ENCODE measurements at regions not wholly inside any gene's neighbourhood (a gene's known extent, or its start where the extent isn't known, plus 50 kb on each side); places are given as distances from the start of the nearest gene placed in this dataset.

- Histone ChIP-seq H3K9me3 (no peaks in the 10 kb centered on the region), H3K36me3 (no peaks in the 10 kb centered on the region), H3K27me3 (no peaks in the 10 kb centered on the region), H3K4me1 (no peaks in the 10 kb centered on the region), H3K27ac (no peak overlapping the region), H3K4me3 (no peak overlapping the region)
- intact Hi-C loops (cut with DNase I) = no loop called here
- 20 to 28% methylated on average over 3 of the region's 3 CpGs for WGBS, 2 donors
- DNase-seq (no peak), ATAC-seq (peak in 3 of 4 donors; percentile 44 to 66 (median 49)), FAIRE-seq (no peak)
- no peak for TF ChIP-seq CTCF (IDR thresholded peaks at IDR 0.05)
Observed at GRCh38 chr10:113491967-113492565, 60.8 kb upstream of the HABP2 start.

DNA sequence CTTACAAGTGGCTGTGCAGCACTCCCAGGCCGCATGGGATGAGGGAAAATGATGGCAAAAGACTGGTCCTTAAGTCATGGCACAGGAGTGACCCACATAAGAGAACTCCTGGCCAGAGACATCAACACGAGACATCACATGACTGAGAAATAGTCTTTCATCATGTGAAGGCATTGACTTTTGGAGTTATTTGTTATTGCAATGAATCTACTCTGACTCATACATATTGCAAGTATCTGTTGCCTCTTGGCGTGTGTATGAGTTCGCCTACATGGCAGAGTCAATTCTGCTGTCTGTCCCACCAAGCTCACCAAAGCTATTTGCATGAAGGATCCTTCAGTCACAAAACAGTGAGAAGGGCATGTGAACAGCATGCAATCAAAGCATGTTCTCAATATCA is 59.7 kb upstream of the HABP2 start:
- Histone ChIP-seq H3K9me3 (no peaks in the 10 kb centered on the region), H3K27me3 (no peaks in the 10 kb centered on the region), H3K27ac (no peak overlapping the region), H3K36me3 (no peaks in the 10 kb centered on the region), H3K4me3 (no peak overlapping the region), H3K4me1 (no peaks in the 10 kb centered on the region)
- FAIRE-seq (no peak), DNase-seq (no peak), ATAC-seq (peak in 1 of 4 donors; percentile 40)
- intact Hi-C loops (cut with DNase I) = no loop called here
- WGBS, 2 donors = 96 to 97% methylated on average over 4 of the region's 4 CpGs
- TF ChIP-seq CTCF (IDR thresholded peaks at IDR 0.05) = no peak

GRCh38 chr10:113493882-113494301 is 59.0 kb upstream of the HABP2 start:
- TF ChIP-seq CTCF (IDR thresholded peaks at IDR 0.05) = no peak
- intact Hi-C loops (cut with DNase I) = no loop called here
- Histone ChIP-seq H3K36me3 (no peaks in the 10 kb centered on the region), H3K27me3 (no peaks in the 10 kb centered on the region), H3K4me3 (no peak overlapping the region), H3K9me3 (no peaks in the 10 kb centered on the region), H3K27ac (no peak overlapping the region), H3K4me1 (no peaks in the 10 kb centered on the region)
- DNase-seq (no peak), FAIRE-seq (no peak), ATAC-seq (no peak)
- 78 to 84% methylated on average over 5 of the region's 5 CpGs for WGBS, 2 donors

- intact Hi-C loops (cut with DNase I) = no loop called here
- ATAC-seq = no peak
- Histone ChIP-seq H3K36me3 (no peaks in the 10 kb centered on the region), H3K9me3 (no peaks in the 10 kb centered on the region), H3K4me1 (no peaks in the 10 kb centered on the region), H3K27me3 (no peaks in the 10 kb centered on the region), H3K27ac (no peak overlapping the region), H3K4me3 (no peak overlapping the region)
- 84% methylated on average over 7 of the region's 7 CpGs for WGBS, 2 donors
- no peak for FAIRE-seq
- no peak for DNase-seq
- no peak for TF ChIP-seq CTCF (IDR thresholded peaks at IDR 0.05)
Observed at GRCh38 chr10:113494761-113495160, 58.1 kb upstream of the HABP2 start.

- intact Hi-C loops (cut with DNase I) = no loop called here
- ATAC-seq (no peak), FAIRE-seq (no peak), DNase-seq (no peak)
- WGBS, 2 donors = 81 to 84% methylated on average over 8 of the region's 8 CpGs
- no peak for TF ChIP-seq CTCF (IDR thresholded peaks at IDR 0.05)
- no peaks in the 10 kb centered on the region for H3K9me3 ChIP-seq
- no peaks in the 10 kb centered on the region for H3K36me3 ChIP-seq
- H3K27ac ChIP-seq = no peak overlapping the region
- no peak overlapping the region for H3K4me3 ChIP-seq
- H3K4me1 ChIP-seq = no peaks in the 10 kb centered on the region
- no peaks in the 10 kb centered on the region for H3K27me3 ChIP-seq
Observed at GRCh38 chr10:113495553-113495952, 57.3 kb upstream of the HABP2 start.

Data from pancreas (tissue), 10 donors.